AG09319 (cell line): ENCODE measurements at regions not wholly inside any gene's neighbourhood (a gene's known extent, or its start where the extent isn't known, plus 50 kb on each side); places are given as distances from the start of the nearest gene placed in this dataset.
"Not testable (repeated sequence)": the region's sequence is repeated elsewhere in the genome, so short reads cannot be mapped to it uniquely, and the experiment has no call there.

Experiments used
- DNase-seq: peaks from one replicate; pipeline ENCODE4 v3.0.0-alpha.2; 2010; ENCODE audit warnings: low read depth; ENCODE audit errors: extremely low read depth
- TF ChIP-seq, protein P1 (sequence below): IDR thresholded peaks from 2 replicates; pipeline ENCODE4 v1.5.1; 2011; ENCODE audit warnings: low read depth, mild to moderate bottlenecking, inconsistent platforms, low read length, moderate library complexity

DNA sequence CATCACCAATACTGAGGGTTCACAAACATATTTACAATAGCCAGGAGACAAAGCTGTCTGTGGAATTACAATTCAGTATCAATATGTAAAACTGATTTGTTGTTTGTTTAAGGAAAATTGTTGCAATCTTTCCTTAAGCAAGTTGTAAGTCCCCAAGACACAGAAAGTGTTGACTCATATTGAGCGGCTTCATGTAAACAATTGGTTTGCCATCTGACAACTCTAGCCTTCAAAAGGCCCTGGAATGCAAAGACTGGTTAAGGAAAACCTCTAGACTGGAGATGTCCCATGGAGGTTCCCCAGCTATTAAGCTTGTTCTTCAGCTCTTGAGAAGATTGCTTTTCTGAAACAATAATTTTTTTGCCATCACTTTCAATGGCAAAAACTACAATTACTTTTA lies 283.7 kb upstream of the PROK2 start:
- TF ChIP-seq, protein P1, sequence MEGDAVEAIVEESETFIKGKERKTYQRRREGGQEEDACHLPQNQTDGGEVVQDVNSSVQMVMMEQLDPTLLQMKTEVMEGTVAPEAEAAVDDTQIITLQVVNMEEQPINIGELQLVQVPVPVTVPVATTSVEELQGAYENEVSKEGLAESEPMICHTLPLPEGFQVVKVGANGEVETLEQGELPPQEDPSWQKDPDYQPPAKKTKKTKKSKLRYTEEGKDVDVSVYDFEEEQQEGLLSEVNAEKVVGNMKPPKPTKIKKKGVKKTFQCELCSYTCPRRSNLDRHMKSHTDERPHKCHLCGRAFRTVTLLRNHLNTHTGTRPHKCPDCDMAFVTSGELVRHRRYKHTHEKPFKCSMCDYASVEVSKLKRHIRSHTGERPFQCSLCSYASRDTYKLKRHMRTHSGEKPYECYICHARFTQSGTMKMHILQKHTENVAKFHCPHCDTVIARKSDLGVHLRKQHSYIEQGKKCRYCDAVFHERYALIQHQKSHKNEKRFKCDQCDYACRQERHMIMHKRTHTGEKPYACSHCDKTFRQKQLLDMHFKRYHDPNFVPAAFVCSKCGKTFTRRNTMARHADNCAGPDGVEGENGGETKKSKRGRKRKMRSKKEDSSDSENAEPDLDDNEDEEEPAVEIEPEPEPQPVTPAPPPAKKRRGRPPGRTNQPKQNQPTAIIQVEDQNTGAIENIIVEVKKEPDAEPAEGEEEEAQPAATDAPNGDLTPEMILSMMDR, result no peak
- DNase-seq, result no peak

DNA sequence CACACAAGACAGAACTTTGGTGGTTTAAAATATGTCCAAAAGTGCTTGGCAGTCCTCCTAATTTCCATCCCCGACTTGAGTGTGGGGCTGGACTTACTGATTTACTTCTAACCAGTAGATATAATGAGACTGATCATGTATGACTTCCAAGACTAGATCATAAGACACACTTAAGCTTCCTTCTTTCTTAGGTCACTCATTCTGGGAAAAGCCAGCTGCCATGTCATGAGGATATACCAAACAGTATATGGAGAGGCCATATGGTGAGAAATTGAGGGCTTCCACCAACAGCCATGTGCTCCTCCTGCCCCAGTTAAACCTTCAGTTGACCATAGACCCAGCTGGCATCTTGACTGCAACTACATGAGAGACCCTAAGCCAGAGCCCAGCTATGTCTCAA lies 282.8 kb upstream of the PROK2 start:
- TF ChIP-seq, protein P1, result no peak
- DNase-seq, result no peak

GRCh38 chr3:72065872-72066641 lies 281.1 kb upstream of the PROK2 start:
- TF ChIP-seq, protein P1, result no peak
- DNase-seq, result no peak

GRCh38 chr3:72065236-72065635 lies 280.3 kb upstream of the PROK2 start:
- no peak for DNase-seq
- TF ChIP-seq, protein P1, result no peak

DNA sequence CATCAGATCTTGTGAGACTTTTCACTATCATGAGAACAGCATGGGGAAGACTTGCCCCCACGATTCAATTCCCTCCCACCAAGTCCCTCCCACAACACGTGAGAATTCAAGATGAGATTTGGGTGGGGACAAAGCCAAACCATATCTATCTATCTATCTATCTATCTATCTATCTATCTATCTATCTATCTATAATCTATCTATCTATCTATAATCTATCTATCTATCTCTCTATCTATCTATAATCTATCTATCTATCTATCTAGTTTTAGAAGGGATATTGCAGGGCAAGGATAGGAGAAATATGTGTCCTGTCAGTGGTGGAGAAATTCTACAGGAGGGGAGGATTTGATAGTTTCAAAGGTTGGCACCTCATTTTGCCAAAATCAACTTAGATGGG lies 279.8 kb upstream of the PROK2 start:
- not testable (repeated sequence) for DNase-seq

- DNase-seq, result no peak
- TF ChIP-seq, protein P1, result no peak
Observed at GRCh38 chr3:72062017-72062416, 277.1 kb upstream of the PROK2 start.

- TF ChIP-seq, protein P1, result no peak
- DNase-seq, result no peak
Observed at GRCh38 chr3:72060447-72061034, 275.6 kb upstream of the PROK2 start.

- TF ChIP-seq, protein P1, result no peak
- DNase-seq, result no peak
Observed at GRCh38 chr3:72058493-72059081, 273.6 kb upstream of the PROK2 start.
